ENCODE measurements at regions not wholly inside any gene's neighbourhood (a gene's known extent, or its start where the extent isn't known, plus 50 kb on each side); places are given as distances from the start of the nearest gene placed in this dataset.

DNA sequence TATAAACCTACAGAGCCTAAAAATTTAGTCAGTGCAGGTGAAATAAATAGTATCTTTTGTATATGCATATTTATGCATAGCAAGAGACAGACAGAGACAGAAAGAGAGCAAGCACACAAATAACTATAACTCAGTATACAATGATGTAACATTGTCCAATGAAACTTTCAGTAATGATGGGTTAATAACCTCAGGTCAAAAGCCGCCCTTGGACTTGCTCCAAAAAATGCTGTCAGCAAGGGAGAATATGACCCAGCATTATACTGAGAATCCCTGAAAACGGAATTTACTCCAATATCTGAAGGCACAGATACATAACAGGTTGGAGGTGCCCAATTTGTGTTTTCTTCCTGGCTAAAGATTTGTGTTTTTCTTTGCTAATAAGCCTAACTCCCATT lies 590.6 kb upstream of the NOX3 start:
- no peak for DNase-seq (ENCODE audit: low read depth)

DNA sequence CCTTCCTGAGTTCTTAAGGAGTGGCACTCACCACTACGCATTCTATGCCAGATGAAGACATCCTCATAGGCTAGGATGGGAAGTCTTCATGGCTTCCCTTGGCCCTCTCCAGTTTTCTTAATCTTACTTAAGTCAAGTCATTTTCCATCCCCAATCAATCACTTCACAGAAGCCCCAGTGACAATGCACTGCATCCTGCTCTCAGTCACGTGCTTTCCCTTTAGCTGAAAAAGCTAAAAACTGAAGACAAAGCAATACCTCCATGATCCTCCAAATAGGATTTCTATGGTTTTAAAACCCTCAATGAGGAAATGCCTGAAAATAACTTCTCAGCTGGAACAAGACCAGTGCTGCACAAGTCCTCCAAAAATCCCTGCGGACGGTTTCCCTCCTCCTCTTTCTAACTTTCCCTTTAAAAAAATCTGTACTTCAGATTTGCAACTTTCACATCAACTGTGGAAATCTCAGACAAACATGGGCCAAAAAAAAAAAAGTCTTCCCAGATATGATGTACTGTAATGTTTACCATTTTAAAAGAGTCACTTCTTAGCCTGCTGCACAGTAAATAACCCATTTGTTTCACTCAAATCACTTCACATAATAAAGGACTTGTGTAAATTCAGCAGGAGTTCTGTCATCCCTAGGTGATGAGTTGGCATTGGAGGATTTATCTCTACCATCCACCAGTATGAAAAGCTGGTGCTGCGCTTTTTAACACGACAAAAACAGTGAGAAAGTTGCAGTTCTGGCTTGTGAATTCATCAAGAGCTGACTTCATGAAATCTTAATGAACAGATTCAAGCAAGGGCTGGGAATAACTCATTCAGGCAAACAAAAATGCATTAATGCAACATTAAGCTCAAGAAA lies 590.0 kb upstream of the NOX3 start:
- DNase-seq (ENCODE audit: low read depth), result no peak

DNA sequence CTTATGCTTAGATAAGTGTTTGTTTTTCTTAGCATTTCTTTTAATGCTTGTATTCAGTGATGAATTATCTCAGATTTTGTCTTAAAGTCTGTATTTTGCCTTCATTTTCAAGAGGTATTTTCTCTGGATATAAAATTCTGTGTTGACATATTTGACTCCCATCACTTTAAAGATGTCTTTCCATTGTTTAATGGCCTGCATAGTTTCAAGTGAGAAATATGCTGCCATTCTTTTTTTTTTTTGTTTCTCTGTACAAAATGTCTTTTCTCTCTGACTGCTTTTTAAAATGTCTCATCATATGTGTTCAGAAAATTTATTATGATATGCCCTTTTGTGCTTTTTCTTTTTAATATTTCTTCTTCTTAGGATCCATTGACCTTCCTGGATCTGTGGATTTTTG lies 578.0 kb upstream of the NOX3 start:
- DNase-seq (ENCODE audit: low read depth), result no peak

DNA sequence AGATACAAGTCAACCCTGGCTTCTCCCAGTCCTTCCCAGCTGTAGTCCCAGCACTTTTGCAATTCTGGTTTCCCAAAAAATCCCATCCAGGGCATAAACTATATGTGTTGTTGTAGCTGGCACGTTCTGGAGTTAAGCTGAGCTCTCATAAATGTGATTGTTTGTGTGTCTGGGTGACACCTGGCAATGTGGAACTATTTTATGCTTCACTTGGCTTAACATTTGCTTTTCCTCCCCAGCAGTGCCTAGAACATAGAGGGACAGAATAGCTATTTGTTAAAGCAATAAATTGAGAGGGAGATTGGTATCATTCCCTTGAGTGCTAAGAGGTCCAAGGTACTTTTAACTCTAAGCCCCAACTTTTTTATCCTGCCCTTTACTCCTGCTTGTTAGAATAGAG lies 575.9 kb upstream of the NOX3 start:
- no peak for DNase-seq (ENCODE audit: low read depth)

DNA sequence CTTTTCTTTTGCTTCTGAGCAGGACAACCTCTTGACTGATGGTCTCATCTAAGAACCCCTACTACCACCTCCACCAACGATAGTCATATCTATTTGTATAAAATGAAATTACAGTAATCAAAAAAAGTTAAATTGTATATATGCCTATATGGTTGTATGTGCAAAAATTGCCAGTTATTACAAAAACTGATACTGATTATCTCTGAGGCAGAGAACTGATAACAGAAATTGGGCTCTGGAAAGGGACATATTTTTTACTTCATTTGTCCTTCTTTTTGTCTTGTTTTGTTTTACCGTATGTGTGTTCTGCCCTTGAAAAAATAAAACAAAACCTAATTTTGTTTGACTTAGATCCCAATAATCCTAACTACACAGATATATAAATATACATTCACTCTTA lies 574.4 kb upstream of the NOX3 start:
- no peak for DNase-seq (ENCODE audit: low read depth)

DNA sequence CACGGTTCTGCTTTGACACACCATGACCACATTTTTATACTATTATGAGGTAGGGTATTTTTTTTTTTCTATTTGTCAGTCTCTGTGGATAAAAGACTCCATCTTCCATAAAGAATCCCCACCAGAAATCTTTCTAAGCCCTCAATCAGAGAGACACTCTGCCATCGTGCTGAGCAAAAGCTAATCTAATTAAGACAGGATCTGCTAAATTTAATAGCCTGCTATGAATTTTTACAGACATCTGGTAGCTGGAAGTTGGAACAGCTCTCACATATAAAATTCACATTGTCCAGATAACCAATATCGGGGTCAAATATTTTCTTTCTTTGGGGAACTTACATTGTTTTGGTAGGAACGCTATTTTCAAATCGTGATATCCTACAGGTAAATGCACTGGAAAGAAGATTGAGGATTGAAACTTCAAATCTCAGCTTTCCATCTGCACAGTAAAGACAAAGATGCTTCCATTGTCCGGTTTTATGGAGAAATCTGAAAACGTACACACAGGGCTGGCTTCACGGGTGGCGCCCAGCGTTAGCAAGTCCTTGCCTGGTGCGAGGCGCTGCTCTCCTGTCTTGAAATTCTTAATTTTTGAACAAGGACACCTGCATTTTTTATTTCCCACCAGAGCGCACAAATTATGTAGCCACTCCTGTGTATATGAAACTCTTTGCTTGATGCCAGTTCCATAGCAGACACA lies 573.8 kb upstream of the NOX3 start:
- DNase-seq (ENCODE audit: low read depth), result no peak

DNA sequence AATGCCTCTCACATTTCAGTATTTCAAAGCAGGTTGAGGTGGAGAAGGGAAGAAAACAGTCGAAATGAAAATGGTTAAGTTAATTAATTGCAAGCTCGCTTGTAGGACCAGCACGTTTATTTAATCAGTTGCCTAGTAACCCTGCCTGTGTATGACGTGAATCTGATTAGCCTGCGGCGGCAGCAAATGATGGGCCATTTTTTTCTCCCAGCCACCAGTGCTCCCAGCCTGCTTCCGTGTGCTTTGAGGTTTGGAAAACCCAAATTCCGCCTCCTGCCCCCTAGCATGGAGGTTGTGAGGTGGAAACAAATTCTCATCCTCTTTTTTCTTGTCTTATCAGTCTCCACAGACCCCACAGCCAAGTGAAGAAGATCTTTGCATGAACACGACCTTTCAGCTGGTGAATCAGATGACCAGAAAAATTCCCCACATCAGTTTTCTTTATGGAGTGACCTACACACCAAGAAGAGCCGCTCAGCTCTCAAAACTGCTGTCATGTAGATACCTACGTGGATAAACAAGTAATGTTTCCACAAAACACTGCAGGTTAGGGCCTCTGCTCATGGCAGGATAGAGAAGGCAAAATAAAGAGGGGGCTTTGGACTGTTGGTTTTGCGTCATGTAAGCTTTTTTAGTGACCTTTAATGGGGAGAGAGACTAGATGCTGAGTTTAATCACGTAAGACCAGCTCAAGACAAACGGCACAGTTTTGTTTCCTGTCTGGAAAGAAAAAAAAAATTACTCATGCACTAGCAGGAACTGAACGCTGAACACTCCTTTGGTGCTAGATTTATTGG lies 572.9 kb upstream of the NOX3 start:
- no peak for DNase-seq (ENCODE audit: low read depth)

DNA sequence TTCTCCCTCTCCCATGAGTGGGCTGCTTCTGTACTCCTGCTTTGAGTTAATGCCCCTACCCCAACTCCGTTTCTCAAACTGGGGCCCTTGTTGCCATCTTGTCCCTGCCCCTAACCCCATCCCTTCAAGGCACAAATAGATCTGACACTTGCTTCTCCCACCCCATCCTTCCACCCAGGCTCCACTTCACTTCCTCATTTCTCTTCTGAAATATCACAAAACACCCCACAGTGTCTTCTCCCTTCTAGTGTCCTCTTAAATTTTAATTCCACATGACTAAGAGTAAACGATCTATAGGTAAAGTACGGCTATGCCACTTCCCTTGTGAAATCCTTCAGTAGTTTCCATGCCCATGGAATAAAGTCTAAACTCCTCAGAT lies 571.6 kb upstream of the NOX3 start:
- DNase-seq (ENCODE audit: low read depth), result no peak

DNA sequence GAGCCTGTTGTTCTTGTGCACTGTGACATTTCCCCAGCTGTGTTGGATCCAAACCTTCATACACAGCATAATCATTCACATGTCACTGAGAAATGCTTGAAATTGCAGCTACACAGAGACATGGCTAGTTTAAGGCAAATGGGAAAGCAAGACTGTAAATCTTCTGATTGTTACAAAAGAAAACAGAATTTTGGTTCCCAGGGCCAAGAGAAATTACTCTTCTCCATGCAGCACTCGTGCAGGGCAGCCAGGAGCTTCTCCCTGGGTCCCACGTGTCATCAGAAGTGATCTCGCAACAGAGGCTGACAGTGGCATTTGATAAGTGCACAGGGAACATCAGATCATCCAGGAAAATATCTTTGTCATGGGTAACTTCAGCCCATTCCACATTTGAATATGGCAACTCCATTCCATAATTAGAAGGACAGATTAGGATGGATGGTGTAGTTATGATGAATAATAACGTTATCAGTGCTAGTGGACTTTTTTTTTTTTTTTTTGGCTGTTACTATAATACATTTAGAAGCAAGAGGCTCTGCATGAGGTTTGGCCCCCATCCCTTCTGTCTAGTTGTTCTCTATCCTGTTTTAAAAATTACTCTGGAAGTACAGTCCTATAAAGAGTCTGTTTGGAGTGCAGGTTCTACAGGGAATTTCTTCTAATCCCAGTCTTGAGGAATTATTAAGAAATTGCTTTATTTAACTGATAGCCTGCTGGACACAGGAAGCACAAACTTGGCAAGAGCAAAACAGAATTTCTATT lies 571.0 kb upstream of the NOX3 start:
- DNase-seq (ENCODE audit: low read depth), result no peak

DNA sequence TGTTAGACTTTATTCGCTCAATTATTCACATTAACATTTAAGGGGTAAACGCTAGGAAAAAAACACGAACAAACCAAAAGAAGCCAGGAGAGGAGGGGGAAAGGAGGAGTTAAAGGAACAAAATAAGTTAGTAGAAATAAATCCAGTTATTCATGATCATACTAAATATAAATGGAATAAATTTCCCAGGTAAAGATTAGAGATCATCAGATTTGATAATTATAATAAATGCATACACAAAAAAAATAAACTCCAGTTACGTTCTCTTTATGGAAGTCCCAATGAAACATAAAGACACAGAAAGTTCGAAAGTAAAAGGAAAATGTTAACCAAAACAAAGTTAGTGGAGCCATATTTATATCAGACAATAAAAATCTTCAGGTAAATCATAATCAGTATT lies 568.7 kb upstream of the NOX3 start:
- DNase-seq (ENCODE audit: low read depth), result no peak

DNA sequence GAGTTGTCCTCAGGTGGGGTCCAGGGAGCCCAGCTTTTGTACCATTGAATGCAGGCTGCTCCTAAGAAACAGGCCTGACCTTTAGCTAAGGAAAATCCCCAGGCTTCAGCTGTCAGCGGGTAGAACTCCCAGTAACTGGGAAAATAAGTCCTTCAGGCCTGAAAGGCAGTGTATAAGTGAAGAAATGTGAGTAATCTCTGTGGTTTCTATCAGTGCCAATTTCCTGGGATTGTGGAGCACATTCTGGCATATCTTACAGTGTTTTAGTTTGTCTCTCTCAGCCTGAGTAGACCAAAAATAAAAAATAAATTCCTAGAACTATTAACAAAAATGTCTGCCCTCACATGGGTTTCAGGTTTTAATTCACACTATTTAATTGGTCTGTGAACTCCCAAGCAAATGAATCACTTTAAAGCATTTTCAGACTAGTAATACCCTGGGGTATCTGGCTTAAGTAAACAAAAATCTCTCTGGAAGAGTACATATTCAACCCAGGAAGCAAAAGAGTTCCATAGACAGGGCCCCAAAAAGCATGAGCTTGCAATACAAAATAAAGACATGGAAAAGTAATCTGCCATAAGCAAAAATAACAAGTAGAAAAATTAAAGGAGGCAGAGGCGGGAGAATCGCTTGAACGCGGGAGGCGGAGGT lies 566.2 kb upstream of the NOX3 start:
- no peak for DNase-seq (ENCODE audit: low read depth)

DNA sequence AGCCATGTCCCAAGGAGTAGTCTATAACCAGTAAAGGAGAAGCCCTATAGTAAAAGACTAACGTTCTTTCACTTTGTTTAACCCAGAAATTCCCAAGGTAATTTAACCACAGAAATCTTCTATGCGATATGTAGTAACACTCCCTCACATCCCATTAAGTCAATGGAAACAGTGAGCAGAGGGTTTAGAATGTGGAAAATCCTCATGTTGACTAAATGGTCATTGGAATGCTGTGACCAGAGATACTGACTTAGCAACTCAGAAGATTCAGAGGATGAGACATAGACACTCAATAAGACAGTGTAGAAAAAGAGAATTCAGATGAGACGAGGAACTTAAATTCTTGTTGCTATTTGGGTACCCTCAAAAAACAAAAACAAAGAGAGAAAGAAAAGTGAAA lies 562.2 kb upstream of the NOX3 start:
- DNase-seq (ENCODE audit: low read depth), result no peak

DNA sequence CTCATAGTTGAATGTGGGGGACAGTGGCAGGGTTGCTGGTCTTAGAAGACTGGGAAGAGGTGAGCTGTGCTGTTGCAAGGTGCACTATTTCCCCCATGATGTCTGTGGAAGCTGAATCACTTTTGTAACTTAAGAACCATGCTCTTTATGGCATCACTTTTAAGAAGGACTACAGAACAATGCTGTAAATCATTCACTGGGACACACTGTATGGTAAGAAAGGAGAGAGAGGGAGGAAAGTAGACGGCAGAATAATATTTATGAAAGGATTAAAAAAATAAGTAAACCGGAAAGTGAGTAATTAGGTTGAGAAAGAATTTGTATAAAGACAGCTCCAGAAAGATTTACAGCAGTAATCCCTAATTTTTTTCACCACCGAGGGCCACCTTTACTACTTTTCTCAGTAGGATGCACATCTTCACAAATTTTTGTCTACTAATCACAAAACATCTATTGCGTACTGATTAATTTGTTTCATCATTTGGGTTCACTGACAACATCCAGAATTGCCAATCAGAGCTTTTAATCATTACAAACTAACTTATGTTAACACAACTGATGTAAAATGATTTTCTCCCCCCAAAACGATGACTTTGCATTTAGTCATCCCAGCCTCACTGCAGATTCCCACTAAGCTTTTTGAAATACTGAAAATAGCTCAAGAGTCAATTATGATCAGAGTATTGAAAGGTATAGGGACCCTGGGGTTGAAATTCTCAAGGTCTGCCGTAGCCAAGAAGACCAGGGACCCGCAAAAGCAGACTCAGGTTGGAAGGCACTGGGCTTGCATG lies 560.7 kb upstream of the NOX3 start:
- DNase-seq (ENCODE audit: low read depth), result no peak

DNA sequence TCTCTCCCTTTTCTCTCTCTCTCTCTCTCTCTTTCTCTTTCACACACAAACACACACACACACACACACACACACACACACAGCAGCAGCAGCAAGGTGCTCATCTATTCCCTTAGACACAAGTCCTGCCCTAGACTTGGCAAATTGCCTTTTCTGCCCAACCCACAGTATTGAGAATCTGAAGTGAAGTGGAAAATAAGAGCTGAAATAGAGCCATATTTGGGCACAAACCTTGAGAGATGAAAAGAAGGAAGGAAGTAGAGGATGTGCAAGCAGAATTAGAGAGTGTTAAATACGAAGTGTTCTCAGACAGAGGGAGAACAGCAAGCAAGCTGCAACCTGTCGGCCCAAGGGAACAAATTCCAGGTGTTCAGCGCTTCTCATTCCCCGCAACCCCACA lies 557.5 kb upstream of the NOX3 start:
- DNase-seq (ENCODE audit: low read depth), result no peak

DNA sequence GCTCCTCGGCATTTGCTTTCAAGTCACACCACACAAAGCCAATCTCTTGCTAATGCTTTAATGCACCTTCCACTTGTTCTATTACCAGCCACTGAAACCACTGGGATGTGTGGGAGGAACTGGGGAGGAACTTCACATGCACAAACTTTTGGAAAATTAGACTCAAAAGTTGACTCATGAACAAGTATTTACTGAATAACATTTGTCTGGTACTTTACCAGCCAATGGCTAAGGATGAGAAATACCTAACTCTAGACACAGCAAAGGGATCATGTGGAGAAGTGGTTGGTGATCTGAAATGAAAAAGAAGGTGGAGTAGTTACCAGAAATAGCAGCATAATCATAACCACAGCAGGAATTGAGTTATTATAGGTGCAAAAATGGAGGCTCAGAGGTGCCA lies 554.0 kb upstream of the NOX3 start:
- DNase-seq (ENCODE audit: low read depth), result no peak

DNA sequence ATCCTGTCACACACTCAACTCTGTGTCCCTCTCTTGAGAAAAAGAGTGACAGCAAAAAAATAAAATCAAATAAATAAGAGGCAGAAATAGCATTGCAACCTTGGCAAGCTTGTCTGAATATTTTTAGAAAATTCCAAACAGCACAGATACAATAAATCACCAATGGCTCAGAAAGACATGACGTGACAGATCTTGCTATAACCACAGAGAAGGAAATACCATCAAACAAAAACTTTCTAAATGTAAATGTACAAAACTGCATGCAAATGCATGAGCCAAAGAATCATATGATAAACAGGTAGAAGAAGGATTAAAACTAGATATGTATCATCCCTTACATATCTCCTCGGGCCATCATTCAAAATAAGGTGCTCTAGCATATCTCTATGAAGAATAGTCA lies 549.2 kb upstream of the NOX3 start:
- no peak for DNase-seq (ENCODE audit: low read depth)

DNA sequence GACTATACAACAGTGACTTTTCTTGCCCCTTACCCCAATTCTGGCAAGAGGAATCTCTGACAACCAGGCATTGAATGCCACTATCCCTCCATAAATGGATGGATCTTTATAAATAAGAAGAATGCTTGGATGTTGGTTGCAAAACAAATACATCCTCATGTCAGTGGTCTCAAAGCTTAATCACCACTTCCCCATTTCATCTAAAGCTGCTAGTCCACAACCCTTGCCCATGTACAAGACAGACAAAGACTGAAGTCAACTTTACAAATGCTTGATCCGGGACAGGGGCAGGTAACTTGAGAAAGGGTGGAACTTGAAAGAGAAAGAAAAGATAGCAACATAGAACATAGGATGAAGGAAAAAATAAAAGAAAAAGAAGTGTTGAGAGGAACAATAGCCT lies 540.5 kb upstream of the NOX3 start:
- no peak for DNase-seq (ENCODE audit: low read depth)

DNA sequence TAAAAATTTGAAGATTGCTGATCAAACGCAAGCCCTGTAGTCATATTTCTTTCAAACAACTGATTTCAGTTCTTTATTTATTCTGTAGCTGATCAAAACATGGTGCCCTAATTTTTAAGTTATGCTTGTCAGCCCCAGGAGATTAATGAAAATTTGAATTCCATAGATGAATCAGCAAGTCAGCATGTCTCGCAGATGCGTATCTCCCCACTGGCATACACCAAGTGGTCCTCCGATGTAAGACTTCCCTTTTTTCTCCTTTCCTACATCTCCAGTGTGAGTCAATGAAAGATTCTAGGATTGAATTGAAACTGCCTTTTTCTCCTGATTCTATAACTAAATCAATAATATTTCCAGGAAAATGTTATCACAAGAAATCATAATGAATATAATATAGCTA lies 539.6 kb upstream of the NOX3 start:
- no peak for DNase-seq (ENCODE audit: low read depth)

DNA sequence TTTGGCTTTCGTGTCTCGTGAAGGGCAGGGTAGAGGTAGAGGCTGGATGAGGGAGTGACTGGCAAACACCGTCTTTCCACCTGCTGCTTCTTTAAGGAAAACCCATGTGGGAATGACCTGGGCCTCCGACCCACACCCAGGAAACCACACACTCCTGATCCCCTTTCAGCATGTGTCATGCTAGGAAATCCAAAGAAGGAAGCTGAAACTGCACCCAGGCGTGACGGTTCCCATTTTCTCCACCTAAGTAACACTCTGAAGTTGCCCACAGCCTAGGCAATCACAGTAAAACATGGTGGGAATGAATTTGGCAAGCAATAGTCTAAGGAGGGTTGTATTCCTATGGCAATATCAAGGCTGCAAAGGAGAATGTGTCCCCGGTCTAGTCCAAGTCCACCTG lies 538.4 kb upstream of the NOX3 start:
- no peak for DNase-seq (ENCODE audit: low read depth)

DNA sequence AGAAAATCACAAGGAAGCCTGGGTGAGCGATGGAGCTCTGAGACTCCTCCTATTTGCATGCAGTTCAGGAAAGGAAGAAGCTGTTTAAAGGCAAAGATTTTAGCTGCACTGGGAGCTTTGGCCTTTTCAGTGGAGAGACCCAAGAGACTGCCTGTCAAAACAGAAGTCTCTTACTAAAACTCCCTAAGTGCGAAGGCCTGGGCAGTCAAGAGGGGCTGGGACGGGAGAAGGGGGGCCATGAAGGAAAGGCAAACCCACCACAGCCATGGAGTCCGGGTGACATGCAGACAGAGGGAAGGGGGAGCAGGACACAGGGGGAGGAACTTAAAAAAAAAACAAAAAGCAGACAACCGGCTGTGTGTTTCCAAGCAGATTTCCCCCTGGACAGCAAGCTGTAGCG lies 537.6 kb upstream of the NOX3 start:
- DNase-seq (ENCODE audit: low read depth), result no peak

DNA sequence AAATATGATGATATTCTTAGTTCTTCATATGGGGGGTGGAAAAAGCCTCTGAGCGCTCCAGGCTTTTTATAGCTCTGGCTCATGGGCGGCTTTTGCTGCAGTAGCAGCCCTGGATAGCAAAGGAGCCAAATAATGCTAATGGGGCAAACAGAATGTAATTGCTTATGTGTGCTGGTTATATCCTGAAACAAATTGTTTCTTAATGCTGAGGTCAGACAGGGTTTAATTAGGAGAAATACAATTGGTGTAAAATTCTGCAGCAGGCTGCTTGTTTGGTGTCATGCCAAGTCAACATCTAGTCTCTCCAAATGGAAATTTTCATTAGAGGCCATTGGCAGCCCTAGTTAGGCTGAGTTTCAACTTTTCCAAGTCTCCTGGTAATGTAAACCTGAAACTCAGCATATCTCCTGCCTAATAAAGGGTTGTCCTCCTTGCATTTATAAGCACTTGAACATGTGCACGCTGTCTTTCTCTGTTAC lies 530.1 kb upstream of the NOX3 start:
- DNase-seq (ENCODE audit: low read depth), result no peak
